T-cell (primary cell): ENCODE measurements at regions not wholly inside any gene's neighbourhood (a gene's known extent, or its start where the extent isn't known, plus 50 kb on each side); places are given as distances from the start of the nearest gene placed in this dataset.
"Not testable (repeated sequence)": the region's sequence is repeated elsewhere in the genome, so short reads cannot be mapped to it uniquely, and the experiment has no call there.

Source experiments
- ATAC-seq, 4 experiments: fragments of 200-7000 bp in 3 of 4; fragments of 150-1000 bp in 1 of 4; cut with Tn5 transposase; replicated peaks in 1 of 4; 1 replicate in 3 of 4; 2 replicates in 1 of 4; pipeline ENCODE4 v1.10.0; 2021; ENCODE audit warnings: moderate library complexity in 3 of 4, mild to moderate bottlenecking in 2 of 4, moderate number of reproducible peaks in 1 of 4
- CTCF ChIA-PET, 2 donors: fragments of 300-600 bp; sonication (Branson Sonifier 250); formaldehyde crosslinking; loops; one replicate each; lab custom pipeline; 2022; ENCODE audit warnings: antibody characterized with exemption in 2 of 2; lab: Charles Lee
- POLR2A ChIA-PET, 2 donors: fragments of 300-600 bp; sonication (Branson Sonifier 250); formaldehyde crosslinking; loops; one replicate each; lab custom pipeline; 2022; ENCODE audit warnings: antibody characterized with exemption in 2 of 2; lab: Charles Lee
- DNase-seq, 35 experiments: peaks; one replicate each; pipeline versions ENCODE4 v3.0.0 to v3.0.0-alpha.2; 2013 to 2023
- H3K27ac ChIP-seq: one replicate; pipeline ENCODE4 v1.5.1; 2013; ENCODE audit warnings: low read length
- H3K27me3 ChIP-seq, 2 experiments: replicated peaks in 1 of 2; 1 replicate in 1 of 2; 2 replicates in 1 of 2; pipeline versions ENCODE4 v1.6.1 to v1.7.0; 2013; ENCODE audit warnings: low read length in 1 of 2, mixed read lengths in 1 of 2; ENCODE audit not compliant: control insufficient read depth in 2 of 2, insufficient read depth in 2 of 2; ENCODE audit errors: extremely low read depth in 1 of 2
- H3K36me3 ChIP-seq, 2 donors: 1 replicate in 1 of 2; 2 replicates in 1 of 2; pipeline versions ENCODE4 v1.6.1 to v1.7.0; 2013; ENCODE audit warnings: low read length in 1 of 2; ENCODE audit not compliant: control insufficient read depth in 2 of 2, insufficient read depth in 1 of 2; ENCODE audit errors: extremely low read depth in 1 of 2
- H3K4me1 ChIP-seq, 2 experiments: 1 replicate in 1 of 2; 2 replicates in 1 of 2; pipeline versions ENCODE4 v1.6.1 to v1.7.0; 2013; ENCODE audit warnings: low read length in 2 of 2, mixed read lengths in 1 of 2; ENCODE audit not compliant: insufficient read depth in 2 of 2, control insufficient read depth in 1 of 2; ENCODE audit errors: extremely low read depth in 1 of 2
- H3K4me3 ChIP-seq, 2 donors: 1 replicate in 1 of 2; 2 replicates in 1 of 2; pipeline versions ENCODE4 v1.5.1 to v1.7.0; 2013; ENCODE audit warnings: mild to moderate bottlenecking in 2 of 2, low read length in 1 of 2, moderate library complexity in 1 of 2; ENCODE audit not compliant: control insufficient read depth in 1 of 2; ENCODE audit errors: extremely low read depth in 1 of 2
- H3K9me3 ChIP-seq: 2 replicates; pipeline ENCODE4 v1.7.0; 2013
- H3K27ac Mint-ChIP-seq, 2 donors: one replicate each; pipeline ENCODE4 v1.8.0; 2020 to 2021; ENCODE audit warnings: mild to moderate bottlenecking in 2 of 2, mixed read lengths in 2 of 2
- H3K27me3 Mint-ChIP-seq, 2 donors: one replicate each; pipeline ENCODE4 v1.8.0; 2021 to 2022; ENCODE audit warnings: mixed read lengths in 2 of 2
- H3K36me3 Mint-ChIP-seq: one replicate; pipeline ENCODE4 v1.8.0; 2021; ENCODE audit warnings: mixed read lengths
- H3K4me1 Mint-ChIP-seq, 3 donors: one replicate each; pipeline ENCODE4 v1.8.0; 2020 to 2022; ENCODE audit warnings: mixed read lengths in 3 of 3, mild to moderate bottlenecking in 1 of 3
- H3K4me3 Mint-ChIP-seq, 3 donors: one replicate each; pipeline ENCODE4 v1.8.0; 2020 to 2022; ENCODE audit warnings: mild to moderate bottlenecking in 3 of 3, mixed read lengths in 3 of 3, moderate library complexity in 3 of 3
- H3K9me3 Mint-ChIP-seq, 3 donors: one replicate each; pipeline ENCODE4 v1.8.0; 2020 to 2022; ENCODE audit warnings: mixed read lengths in 3 of 3
- WGBS: methylation state at CpG from one replicate; pipeline ENCODE4 v1.1.5; 2013; ENCODE audit warnings: missing lambda C conversion rate; ENCODE audit not compliant: insufficient coverage; 5-methylcytosine and 5-hydroxymethylcytosine counted together

DNA sequence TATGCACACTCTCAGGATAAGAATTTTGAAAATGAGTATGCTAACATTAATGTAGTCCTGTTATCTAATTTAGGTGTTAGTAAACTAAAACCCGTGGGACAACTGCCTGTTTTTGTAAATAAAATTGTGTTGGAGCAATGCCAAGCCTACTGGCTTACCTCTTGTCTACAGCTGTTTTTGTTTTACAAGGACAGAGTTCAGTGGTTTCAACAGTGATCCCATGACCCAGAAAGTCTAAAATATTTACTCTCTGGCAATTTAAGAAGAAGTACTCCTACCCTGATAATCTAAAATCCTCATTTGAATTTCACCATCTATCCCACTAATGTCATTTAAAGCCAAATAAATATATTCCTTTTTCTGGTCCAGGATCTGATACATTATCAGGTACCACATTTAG lies 132.9 kb downstream of the SPIN4 start:
- H3K9me3 Mint-ChIP-seq, H3K4me1 ChIP-seq, H3K9me3 ChIP-seq, ATAC-seq, H3K27me3 ChIP-seq, CTCF ChIA-PET, H3K4me3 ChIP-seq, H3K27me3 Mint-ChIP-seq, H3K27ac Mint-ChIP-seq, H3K27ac ChIP-seq, DNase-seq, H3K36me3 ChIP-seq, H3K36me3 Mint-ChIP-seq, POLR2A ChIA-PET, H3K4me1 Mint-ChIP-seq, H3K4me3 Mint-ChIP-seq: not testable (repeated sequence)
- WGBS = no CpG with 5 or more reads among the region's 1 CpG

- H3K27me3 Mint-ChIP-seq, H3K36me3 ChIP-seq, H3K27me3 ChIP-seq, H3K4me1 ChIP-seq, ATAC-seq, H3K9me3 Mint-ChIP-seq, H3K4me1 Mint-ChIP-seq, POLR2A ChIA-PET, DNase-seq, H3K27ac Mint-ChIP-seq, H3K27ac ChIP-seq, H3K4me3 Mint-ChIP-seq, CTCF ChIA-PET, H3K4me3 ChIP-seq, H3K36me3 Mint-ChIP-seq, H3K9me3 ChIP-seq: not testable (repeated sequence)
- WGBS = no CpG with 5 or more reads among the region's 1 CpG
Observed at GRCh38 chrX:63217549-63217948, 133.6 kb downstream of the SPIN4 start.

GRCh38 chrX:63209645-63210044 lies 141.5 kb downstream of the SPIN4 start:
- ATAC-seq, CTCF ChIA-PET, H3K4me3 Mint-ChIP-seq, H3K9me3 ChIP-seq, H3K36me3 ChIP-seq, H3K27me3 ChIP-seq, H3K27ac Mint-ChIP-seq, H3K9me3 Mint-ChIP-seq, DNase-seq, H3K36me3 Mint-ChIP-seq, H3K27me3 Mint-ChIP-seq, POLR2A ChIA-PET, H3K4me3 ChIP-seq, H3K27ac ChIP-seq, H3K4me1 Mint-ChIP-seq, H3K4me1 ChIP-seq: not testable (repeated sequence)
- no CpG with 5 or more reads among the region's 1 CpG for WGBS

- H3K4me3 Mint-ChIP-seq, CTCF ChIA-PET, H3K27ac Mint-ChIP-seq, H3K4me1 Mint-ChIP-seq, H3K9me3 ChIP-seq, H3K4me1 ChIP-seq, H3K36me3 ChIP-seq, H3K4me3 ChIP-seq, H3K27me3 Mint-ChIP-seq, H3K27me3 ChIP-seq, ATAC-seq, POLR2A ChIA-PET, H3K27ac ChIP-seq, H3K36me3 Mint-ChIP-seq, DNase-seq, H3K9me3 Mint-ChIP-seq: not testable (repeated sequence)
- WGBS = no CpG with 5 or more reads among the region's 4 CpGs
Observed at GRCh38 chrX:63209128-63209527, 142.0 kb downstream of the SPIN4 start.

GRCh38 chrX:63204266-63205074 lies 146.7 kb downstream of the SPIN4 start:
- H3K4me3 Mint-ChIP-seq, H3K27ac ChIP-seq, ATAC-seq, H3K4me3 ChIP-seq, POLR2A ChIA-PET, DNase-seq, H3K36me3 Mint-ChIP-seq, H3K27me3 ChIP-seq, H3K9me3 ChIP-seq, H3K9me3 Mint-ChIP-seq, H3K27ac Mint-ChIP-seq, H3K27me3 Mint-ChIP-seq, CTCF ChIA-PET, H3K4me1 Mint-ChIP-seq, H3K36me3 ChIP-seq, H3K4me1 ChIP-seq: not testable (repeated sequence)
- no CpG with 5 or more reads among the region's 7 CpGs for WGBS

DNA sequence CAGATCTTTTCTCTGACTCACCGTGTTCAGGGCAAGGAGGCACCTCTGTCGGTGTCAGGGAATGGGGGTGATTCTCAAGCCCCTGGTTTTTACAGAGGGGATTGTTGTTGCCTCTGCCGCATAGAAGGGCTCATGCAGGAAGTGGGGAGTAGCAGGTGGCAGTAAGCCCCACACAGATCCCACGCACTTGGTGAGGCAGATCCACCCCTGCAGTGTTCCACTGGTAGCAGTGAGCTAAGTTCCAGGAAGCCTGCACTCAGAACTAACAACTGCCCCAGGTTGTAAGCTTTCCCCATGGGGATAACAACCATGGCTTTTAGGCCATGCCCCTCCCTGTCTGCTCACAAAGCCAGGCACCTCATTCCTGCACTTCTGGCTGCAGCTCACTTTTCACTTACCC lies 149.1 kb downstream of the SPIN4 start:
- DNase-seq, CTCF ChIA-PET, H3K36me3 ChIP-seq, H3K9me3 Mint-ChIP-seq, H3K4me3 Mint-ChIP-seq, POLR2A ChIA-PET, H3K4me3 ChIP-seq, H3K4me1 ChIP-seq, H3K27me3 ChIP-seq, H3K4me1 Mint-ChIP-seq, H3K36me3 Mint-ChIP-seq, H3K9me3 ChIP-seq, ATAC-seq, H3K27ac Mint-ChIP-seq, H3K27ac ChIP-seq, H3K27me3 Mint-ChIP-seq: not testable (repeated sequence)
- no CpG with 5 or more reads among the region's 4 CpGs for WGBS

DNA sequence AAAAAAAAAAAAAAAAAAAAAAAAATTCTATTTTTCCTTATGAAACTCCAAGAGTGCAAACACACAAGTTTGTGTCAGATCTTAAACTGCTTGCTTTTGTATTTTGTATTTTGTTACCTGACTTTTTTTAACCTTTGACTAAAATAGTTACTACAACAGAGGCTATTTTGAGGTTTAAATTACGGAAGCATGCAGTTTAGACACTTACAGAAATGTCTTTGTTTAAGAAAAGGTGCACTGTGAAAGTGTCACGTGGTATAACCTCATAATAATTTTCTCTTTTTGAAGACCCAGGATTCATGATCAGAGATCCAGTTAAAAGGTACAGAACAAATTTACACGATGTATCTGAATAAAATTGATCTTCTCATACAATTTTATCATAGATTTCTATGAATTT lies 152.4 kb downstream of the SPIN4 start:
- H3K9me3 ChIP-seq, H3K4me3 Mint-ChIP-seq, H3K27me3 Mint-ChIP-seq, POLR2A ChIA-PET, H3K27me3 ChIP-seq, H3K4me1 ChIP-seq, H3K36me3 Mint-ChIP-seq, ATAC-seq, H3K4me1 Mint-ChIP-seq, H3K27ac Mint-ChIP-seq, H3K36me3 ChIP-seq, CTCF ChIA-PET, DNase-seq, H3K9me3 Mint-ChIP-seq, H3K27ac ChIP-seq, H3K4me3 ChIP-seq: not testable (repeated sequence)
- no CpG with 5 or more reads among the region's 3 CpGs for WGBS
